Kidney epithelial cell (primary cell): ENCODE measurements at regions not wholly inside any gene's neighbourhood (a gene's known extent, or its start where the extent isn't known, plus 50 kb on each side); places are given as distances from the start of the nearest gene placed in this dataset.

Experiments
- DNase-seq: peaks from one replicate; pipeline ENCODE4 v3.0.0-alpha.2; 2010; ENCODE audit warnings: low read depth
- H3K27me3 ChIP-seq: 2 replicates; pipeline ENCODE4 v1.6.0; 2011; ENCODE audit warnings: low read length; ENCODE audit not compliant: control insufficient read depth, insufficient read depth
- H3K36me3 ChIP-seq: 2 replicates; pipeline ENCODE4 v1.5.1; 2011; ENCODE audit warnings: low read length; ENCODE audit not compliant: control insufficient read depth, insufficient read depth
- H3K4me3 ChIP-seq: 2 replicates; pipeline ENCODE4 v1.5.1; 2011; ENCODE audit warnings: low read depth, mild to moderate bottlenecking, control low read depth, low read length
- TF ChIP-seq, protein P1 (sequence below): IDR thresholded peaks from 2 replicates; pipeline ENCODE4 v1.5.1; 2011; ENCODE audit warnings: mild to moderate bottlenecking, moderate library complexity, low read length, control low read depth, inconsistent platforms; ENCODE audit not compliant: insufficient read depth, poor library complexity, severe bottlenecking

GRCh38 chr13:87042946-87043345 is 628.2 kb upstream of the SLITRK5 start:
- DNase-seq: no peak
- Histone ChIP-seq H3K36me3 (no peaks in the 10 kb centered on the region), H3K27me3 (no peaks in the 10 kb centered on the region), H3K4me3 (no peak overlapping the region)
- TF ChIP-seq, protein P1, sequence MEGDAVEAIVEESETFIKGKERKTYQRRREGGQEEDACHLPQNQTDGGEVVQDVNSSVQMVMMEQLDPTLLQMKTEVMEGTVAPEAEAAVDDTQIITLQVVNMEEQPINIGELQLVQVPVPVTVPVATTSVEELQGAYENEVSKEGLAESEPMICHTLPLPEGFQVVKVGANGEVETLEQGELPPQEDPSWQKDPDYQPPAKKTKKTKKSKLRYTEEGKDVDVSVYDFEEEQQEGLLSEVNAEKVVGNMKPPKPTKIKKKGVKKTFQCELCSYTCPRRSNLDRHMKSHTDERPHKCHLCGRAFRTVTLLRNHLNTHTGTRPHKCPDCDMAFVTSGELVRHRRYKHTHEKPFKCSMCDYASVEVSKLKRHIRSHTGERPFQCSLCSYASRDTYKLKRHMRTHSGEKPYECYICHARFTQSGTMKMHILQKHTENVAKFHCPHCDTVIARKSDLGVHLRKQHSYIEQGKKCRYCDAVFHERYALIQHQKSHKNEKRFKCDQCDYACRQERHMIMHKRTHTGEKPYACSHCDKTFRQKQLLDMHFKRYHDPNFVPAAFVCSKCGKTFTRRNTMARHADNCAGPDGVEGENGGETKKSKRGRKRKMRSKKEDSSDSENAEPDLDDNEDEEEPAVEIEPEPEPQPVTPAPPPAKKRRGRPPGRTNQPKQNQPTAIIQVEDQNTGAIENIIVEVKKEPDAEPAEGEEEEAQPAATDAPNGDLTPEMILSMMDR: no peak

- H3K27me3 ChIP-seq: no peaks in the 10 kb centered on the region
- no peaks in the 10 kb centered on the region for H3K36me3 ChIP-seq
- no peak for DNase-seq
- H3K4me3 ChIP-seq: no peak overlapping the region
- TF ChIP-seq, protein P1: no peak
Observed at GRCh38 chr13:87052731-87053130, 618.4 kb upstream of the SLITRK5 start.

GRCh38 chr13:87057807-87058520 is 613.2 kb upstream of the SLITRK5 start:
- Histone ChIP-seq H3K27me3 (no peaks in the 10 kb centered on the region), H3K4me3 (no peak overlapping the region), H3K36me3 (no peaks in the 10 kb centered on the region)
- DNase-seq: no peak
- TF ChIP-seq, protein P1: no peak

DNA sequence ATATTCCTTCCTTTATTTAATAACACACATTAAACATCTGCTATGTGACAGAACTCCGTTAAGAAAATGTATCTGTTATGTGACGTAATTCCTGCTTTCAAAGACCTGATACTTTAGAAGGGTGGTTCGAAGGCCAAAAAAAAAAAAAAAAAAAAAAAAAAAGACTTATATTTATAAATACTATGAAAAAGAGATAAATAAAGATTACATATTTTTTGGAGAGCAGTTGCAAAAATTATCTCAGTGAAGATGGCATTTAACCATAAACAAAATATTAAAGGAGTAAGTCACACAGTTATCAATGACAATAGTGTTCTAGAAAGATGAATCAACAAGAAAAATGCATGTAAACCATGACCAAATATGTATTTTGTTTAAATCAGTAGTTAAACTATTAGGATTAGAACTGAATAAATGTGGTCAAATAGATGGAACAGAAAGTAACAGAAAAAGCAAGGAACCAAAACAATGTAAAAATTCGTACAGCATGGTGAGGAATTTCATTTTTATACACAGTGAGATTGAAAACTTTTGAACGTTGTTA is 612.3 kb upstream of the SLITRK5 start:
- Histone ChIP-seq H3K36me3 (no peaks in the 10 kb centered on the region), H3K27me3 (no peaks in the 10 kb centered on the region), H3K4me3 (no peak overlapping the region)
- DNase-seq: no peak
- TF ChIP-seq, protein P1: no peak

DNA sequence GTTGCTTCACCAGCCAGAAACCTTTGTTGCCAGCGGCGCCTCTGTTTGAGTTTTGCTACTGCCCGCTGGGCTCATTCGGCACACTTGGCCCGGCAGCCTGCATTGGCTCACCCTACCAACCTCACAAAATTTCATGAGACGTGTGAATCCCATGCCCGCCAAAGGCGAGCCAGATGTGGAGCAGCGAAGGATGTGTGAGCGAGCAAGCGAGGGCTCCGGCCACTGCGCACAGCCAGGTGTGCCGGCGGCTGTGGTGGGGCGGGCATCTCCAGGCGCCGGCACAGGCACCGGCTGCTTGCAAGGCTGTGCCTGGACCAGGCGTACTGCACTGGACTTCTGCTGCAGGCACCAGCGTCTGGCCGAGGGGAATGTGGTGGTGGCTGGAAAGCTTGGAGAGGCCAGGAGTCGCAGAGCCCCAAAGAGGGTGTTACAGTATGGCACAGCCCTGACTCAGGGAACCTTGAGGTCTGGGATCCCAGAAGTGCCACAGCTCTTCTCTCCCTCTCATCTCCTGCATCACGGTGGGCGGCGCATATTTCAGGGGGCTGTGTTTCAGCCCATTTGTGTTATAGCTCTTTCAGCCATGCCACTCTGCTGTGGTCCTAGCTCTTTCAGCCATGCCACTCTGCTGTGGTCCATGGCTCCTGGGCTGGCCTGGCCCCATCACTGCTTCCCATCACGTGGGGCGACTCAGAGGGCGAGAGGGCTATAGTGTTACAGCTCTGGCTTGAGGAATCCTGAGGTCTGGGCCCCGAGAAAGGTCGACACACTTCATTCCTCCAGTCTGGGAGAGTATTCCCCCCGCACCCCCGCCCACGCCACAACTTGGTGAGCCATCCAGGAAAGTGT is 592.0 kb upstream of the SLITRK5 start:
- no peak for DNase-seq
- TF ChIP-seq, protein P1: no peak
- Histone ChIP-seq H3K36me3 (no peaks in the 10 kb centered on the region), H3K4me3 (no peak overlapping the region), H3K27me3 (no peaks in the 10 kb centered on the region)
